PC-9 (cell line): ENCODE measurements at regions not wholly inside any gene's neighbourhood (a gene's known extent, or its start where the extent isn't known, plus 50 kb on each side); places are given as distances from the start of the nearest gene placed in this dataset.

ENCODE experiments used
- BruUV-seq: library from RNA; stranded (reverse); fragments of 400-500 nt; replicated peaks from 2 replicates; lab custom pipeline; 2021; lab: Mats Ljungman, UMichigan
- CTCF ChIA-PET: fragments of 300-600 bp; sonication (Branson Sonifier 250); formaldehyde crosslinking; loops from one replicate; lab custom pipeline; 2022; ENCODE audit warnings: antibody characterized with exemption; lab: Charles Lee
- POLR2A ChIA-PET: fragments of 300-600 bp; sonication (Branson Sonifier 250); formaldehyde crosslinking; loops from one replicate; lab custom pipeline; 2022; ENCODE audit warnings: antibody characterized with exemption; ENCODE audit not compliant: unreplicated experiment; lab: Charles Lee
- DNase-seq, 2 experiments: peaks; one replicate each; pipeline versions ENCODE4 v3.0.0 to v3.0.0-alpha.2; 2015 to 2022; ENCODE audit warnings: mixed read lengths in 1 of 2
- H2AFZ ChIP-seq: fragments of 200-600 bp; sonication (generic); 2 replicates; pipeline ENCODE4 v1.8.1; 2017; ENCODE audit warnings: antibody characterized with exemption
- H3F3A ChIP-seq: fragments of 200-600 bp; sonication (generic); 2 replicates; pipeline ENCODE4 v1.8.1; 2017; ENCODE audit warnings: antibody characterized with exemption, mild to moderate bottlenecking, low read depth; ENCODE audit not compliant: insufficient read depth
- H3K27ac ChIP-seq: fragments of 200-600 bp; sonication (generic); 2 replicates; pipeline ENCODE4 v1.6.1; 2016; ENCODE audit warnings: mixed run types
- H3K27me3 ChIP-seq: fragments of 200-600 bp; sonication (generic); 2 replicates; pipeline ENCODE4 v1.6.1; 2016; ENCODE audit warnings: low read depth, mixed run types; ENCODE audit not compliant: insufficient read depth
- H3K36me3 ChIP-seq: fragments of 200-600 bp; sonication (generic); 2 replicates; pipeline ENCODE4 v1.6.1; 2016; ENCODE audit warnings: low read depth, mixed run types
- H3K4me1 ChIP-seq: fragments of 200-600 bp; sonication (generic); replicated peaks from 2 replicates; pipeline ENCODE4 v1.6.1; 2016; ENCODE audit warnings: mixed run types; ENCODE audit not compliant: insufficient read depth
- H3K4me2 ChIP-seq: fragments of 200-600 bp; sonication (generic); 2 replicates; pipeline ENCODE4 v1.6.1; 2017; ENCODE audit warnings: mixed run types
- H3K4me3 ChIP-seq: fragments of 200-600 bp; sonication (generic); 2 replicates; pipeline ENCODE4 v1.6.1; 2016; ENCODE audit warnings: mixed run types
- H3K79me2 ChIP-seq: fragments of 200-600 bp; sonication (generic); 2 replicates; pipeline ENCODE4 v1.6.1; 2017; ENCODE audit warnings: low read depth, mixed run types
- H3K9me2 ChIP-seq: fragments of 200-600 bp; sonication (generic); 2 replicates; pipeline ENCODE4 v1.8.1; 2017; ENCODE audit warnings: mild to moderate bottlenecking; ENCODE audit not compliant: insufficient read depth
- H3K9me3 ChIP-seq: fragments of 200-600 bp; sonication (generic); 2 replicates; pipeline ENCODE4 v1.8.1; 2016; ENCODE audit warnings: low read depth; ENCODE audit not compliant: insufficient read depth
- H4K20me1 ChIP-seq: fragments of 200-600 bp; sonication (generic); 2 replicates; pipeline ENCODE4 v1.8.1; 2017; ENCODE audit not compliant: insufficient read depth
- CTCF ChIP-seq: fragments of 200-600 bp; sonication (generic); conservative IDR thresholded peaks from 2 replicates; pipeline ENCODE4 v1.6.1; 2017; ENCODE audit warnings: mixed run types, antibody characterized with exemption, mild to moderate bottlenecking, moderate library complexity
- EZH2 ChIP-seq: fragments of 200-600 bp; sonication (generic); IDR thresholded peaks from 2 replicates; pipeline ENCODE4 v1.8.0; 2017; ENCODE audit warnings: antibody characterized with exemption, low read depth
- intact Hi-C: fragments of 100-400 bp; cut with micrococcal nuclease; formaldehyde crosslinking; loops from one replicate; pipeline ENCODE4 v1.10.0; 2022; ENCODE audit not compliant: unreplicated experiment

GRCh38 chr17:34756637-34757021 is 177.2 kb downstream of the TMEM132E start:
- intact Hi-C loops: no loop called here

GRCh38 chr17:34755981-34756636 is 176.7 kb downstream of the TMEM132E start:
- Histone ChIP-seq H3K4me2 (no peak overlapping the region), H3K27ac (no peak overlapping the region), H3K4me3 (no peak overlapping the region), H3K9me3 (no peaks in the 10 kb centered on the region), H3K27me3 (peaks cover 61% of the 10 kb centered on the region), H4K20me1 (no peaks in the 10 kb centered on the region), H3K79me2 (no peaks in the 10 kb centered on the region), H3F3A (no peaks in the 10 kb centered on the region), H3K4me1 (no peaks in the 10 kb centered on the region), H3K36me3 (no peaks in the 10 kb centered on the region), H2AFZ (no peak overlapping the region), H3K9me2 (no peaks in the 10 kb centered on the region)
- intact Hi-C loops: no loop called here
- DNase-seq: no peak
- TF ChIP-seq EZH2 (no peak), CTCF (no peak)
- ChIA-PET CTCF (no interaction called here), POLR2A (no interaction called here)
- no TSS peak for BruUV-seq

More at GRCh38 chr17:34756637-34757021, 177.2 kb downstream of the TMEM132E start:
- Histone ChIP-seq H3K4me3 (no peak overlapping the region), H3K36me3 (no peaks in the 10 kb centered on the region), H3K79me2 (no peaks in the 10 kb centered on the region), H4K20me1 (no peaks in the 10 kb centered on the region), H3K4me2 (no peak overlapping the region), H3K27ac (no peak overlapping the region), H3K9me3 (no peaks in the 10 kb centered on the region), H3K27me3 (peaks cover 64% of the 10 kb centered on the region), H3K4me1 (no peaks in the 10 kb centered on the region), H2AFZ (no peak overlapping the region), H3K9me2 (no peaks in the 10 kb centered on the region), H3F3A (no peaks in the 10 kb centered on the region)
- POLR2A ChIA-PET: no interaction called here
- CTCF ChIA-PET: no interaction called here
- no TSS peak for BruUV-seq
- DNase-seq: no peak
- TF ChIP-seq EZH2 (no peak), CTCF (no peak)

DNA sequence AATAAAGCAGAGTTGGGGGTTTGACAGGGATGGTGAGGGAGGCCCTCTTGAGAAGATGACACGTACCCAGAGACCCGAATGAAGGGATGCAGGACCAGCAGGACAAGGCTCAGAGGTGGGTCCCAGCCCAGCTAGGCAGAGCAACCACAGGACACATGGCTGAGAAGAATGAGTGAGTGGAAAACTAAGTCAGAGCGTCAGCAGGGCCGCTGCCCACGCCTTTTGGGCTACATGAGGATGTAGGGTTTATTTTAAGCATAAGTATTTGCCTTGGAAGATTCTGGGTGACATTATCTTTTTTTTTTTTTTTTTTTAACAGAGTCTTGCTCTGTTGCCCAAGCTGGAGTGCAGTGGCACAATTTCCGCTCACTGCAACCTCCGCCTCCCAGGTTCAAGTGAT is 176.0 kb downstream of the TMEM132E start:
- intact Hi-C loops: no loop called here
- Histone ChIP-seq H3K27ac (no peak overlapping the region), H3K79me2 (no peaks in the 10 kb centered on the region), H3K27me3 (peaks cover 58% of the 10 kb centered on the region), H3K9me3 (no peaks in the 10 kb centered on the region), H3K36me3 (no peaks in the 10 kb centered on the region), H3K4me1 (no peaks in the 10 kb centered on the region), H3K9me2 (no peaks in the 10 kb centered on the region), H2AFZ (no peak overlapping the region), H3F3A (no peaks in the 10 kb centered on the region), H3K4me3 (no peak overlapping the region), H4K20me1 (no peaks in the 10 kb centered on the region), H3K4me2 (no peak overlapping the region)
- ChIA-PET CTCF (no interaction called here), POLR2A (no interaction called here)
- TF ChIP-seq CTCF (no peak), EZH2 (no peak)
- no peak for DNase-seq
- no TSS peak for BruUV-seq
